NCI-H1417 treated with DMSO at 0.1 percent for 48 hours (cell line): ENCODE measurements at regions not wholly inside any gene's neighbourhood (a gene's known extent, or its start where the extent isn't known, plus 50 kb on each side); places are given as distances from the start of the nearest gene placed in this dataset.
"Not testable (repeated sequence)": the region's sequence is repeated elsewhere in the genome, so short reads cannot be mapped to it uniquely, and the experiment has no call there.

ENCODE experiments used
- DNase-seq: peaks from one replicate; lab custom pipeline; 2025; lab: John Stamatoyannopoulos, UW

GRCh38 chr2:2588777-2589176 lies 257.7 kb upstream of the MYT1L start:
- DNase-seq, result no peak

GRCh38 chr2:2587354-2587753 lies 256.3 kb upstream of the MYT1L start:
- no peak for DNase-seq

GRCh38 chr2:2586931-2587330 lies 255.9 kb upstream of the MYT1L start:
- no peak for DNase-seq

- no peak for DNase-seq
These were observed 255.1 kb upstream of the MYT1L start for GRCh38 chr2:2586068-2586776.

- no peak for DNase-seq
These were observed 252.0 kb upstream of the MYT1L start for GRCh38 chr2:2582998-2583545.

- DNase-seq, result no peak
These were observed 250.5 kb upstream of the MYT1L start for GRCh38 chr2:2581331-2582159.

- DNase-seq, result not testable (repeated sequence)
These were observed 249.8 kb upstream of the MYT1L start for GRCh38 chr2:2580841-2581240.

GRCh38 chr2:2580341-2580740 lies 249.3 kb upstream of the MYT1L start:
- no peak for DNase-seq

GRCh38 chr2:2579814-2580213 lies 248.7 kb upstream of the MYT1L start:
- DNase-seq, result no peak

GRCh38 chr2:2577407-2577831 lies 246.3 kb upstream of the MYT1L start:
- peak; percentile 74 for DNase-seq

GRCh38 chr2:2575870-2576386 lies 244.9 kb upstream of the MYT1L start:
- peak; percentile 63 for DNase-seq

GRCh38 chr2:2575181-2575577 lies 244.1 kb upstream of the MYT1L start:
- no peak for DNase-seq

- DNase-seq, result no peak
These were observed 243.5 kb upstream of the MYT1L start for GRCh38 chr2:2574401-2575180.

GRCh38 chr2:2573658-2574293 lies 242.7 kb upstream of the MYT1L start:
- DNase-seq, result no peak

- DNase-seq, result no peak
These were observed 242.1 kb upstream of the MYT1L start for GRCh38 chr2:2573205-2573604.

GRCh38 chr2:2572393-2573204 lies 241.5 kb upstream of the MYT1L start:
- no peak for DNase-seq

- DNase-seq, result no peak
These were observed 240.5 kb upstream of the MYT1L start for GRCh38 chr2:2571301-2572150.

GRCh38 chr2:2570871-2571270 lies 239.8 kb upstream of the MYT1L start:
- no peak for DNase-seq

- DNase-seq, result no peak
These were observed 239.3 kb upstream of the MYT1L start for GRCh38 chr2:2570360-2570759.

- DNase-seq, result no peak
These were observed 238.8 kb upstream of the MYT1L start for GRCh38 chr2:2569836-2570235.
